ENCODE measurements at regions not wholly inside any gene's neighbourhood (a gene's known extent, or its start where the extent isn't known, plus 50 kb on each side); places are given as distances from the start of the nearest gene placed in this dataset.

GRCh38 chr12:113658006-113658655, 186.5 kb upstream of the LHX5 start:
- TF ChIP-seq CTCF (IDR thresholded peaks at IDR 0.05): no peak
- no peak overlapping the region for H3K4me3 ChIP-seq
- no peak for DNase-seq (ENCODE audit: low spot score)
- H3K27ac ChIP-seq: no peak overlapping the region

DNA sequence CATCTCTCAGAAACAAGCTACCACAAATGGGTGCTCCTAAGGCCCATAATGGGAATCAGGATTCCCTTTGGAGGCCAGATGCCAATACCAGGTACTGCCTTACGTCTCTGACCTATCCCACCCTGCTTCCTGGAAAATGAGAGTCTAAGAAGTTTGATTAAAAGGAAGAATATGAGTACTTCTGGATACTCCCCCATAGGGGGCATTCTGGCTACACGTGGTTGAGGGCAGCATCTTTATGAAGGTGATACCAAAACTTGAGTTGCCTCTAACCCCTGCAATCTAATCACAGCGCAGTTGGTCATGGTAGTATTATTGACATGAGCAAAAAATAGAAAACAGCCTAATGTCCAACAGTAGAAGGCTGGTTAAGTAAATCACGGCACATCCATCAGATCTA, 184.2 kb upstream of the LHX5 start:
- no peak for DNase-seq (ENCODE audit: low spot score)
- no peak for TF ChIP-seq CTCF (IDR thresholded peaks at IDR 0.05)
- H3K4me3 ChIP-seq: no peak overlapping the region
- H3K27ac ChIP-seq: no peak overlapping the region

- Histone ChIP-seq H3K27ac (no peak overlapping the region), H3K4me3 (no peak overlapping the region)
- no peak for DNase-seq (ENCODE audit: low spot score)
- TF ChIP-seq CTCF (IDR thresholded peaks at IDR 0.05): no peak
These were observed 183.8 kb upstream of the LHX5 start for GRCh38 chr12:113655479-113655878.

DNA sequence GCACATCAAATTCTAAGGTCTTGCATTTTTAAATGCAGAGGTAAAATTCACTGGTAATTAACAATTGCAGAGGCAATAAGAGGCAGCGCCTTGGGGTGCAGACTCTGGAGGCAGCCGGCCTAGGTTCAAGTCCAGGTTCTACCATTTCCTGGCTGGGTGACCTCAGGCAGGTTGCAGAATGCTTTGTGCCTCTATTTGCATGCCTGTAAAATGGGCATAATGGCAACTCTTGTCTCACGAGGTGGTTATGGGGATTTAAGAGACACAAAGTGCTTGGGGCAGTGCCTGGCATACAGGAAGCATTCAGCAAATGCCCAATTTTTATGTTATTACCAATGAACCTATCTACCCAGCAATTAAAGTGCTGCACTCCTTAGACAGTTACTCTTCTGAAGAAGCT, 180.0 kb upstream of the LHX5 start:
- DNase-seq (ENCODE audit: low spot score): no peak
- Histone ChIP-seq H3K27ac (no peak overlapping the region), H3K4me3 (no peak overlapping the region)
- no peak for TF ChIP-seq CTCF (IDR thresholded peaks at IDR 0.05)

GRCh38 chr12:113650476-113650875, 178.8 kb upstream of the LHX5 start:
- no peak for DNase-seq (ENCODE audit: low spot score)
- Histone ChIP-seq H3K27ac (no peak overlapping the region), H3K4me3 (no peak overlapping the region)
- TF ChIP-seq CTCF (IDR thresholded peaks at IDR 0.05): no peak

DNA sequence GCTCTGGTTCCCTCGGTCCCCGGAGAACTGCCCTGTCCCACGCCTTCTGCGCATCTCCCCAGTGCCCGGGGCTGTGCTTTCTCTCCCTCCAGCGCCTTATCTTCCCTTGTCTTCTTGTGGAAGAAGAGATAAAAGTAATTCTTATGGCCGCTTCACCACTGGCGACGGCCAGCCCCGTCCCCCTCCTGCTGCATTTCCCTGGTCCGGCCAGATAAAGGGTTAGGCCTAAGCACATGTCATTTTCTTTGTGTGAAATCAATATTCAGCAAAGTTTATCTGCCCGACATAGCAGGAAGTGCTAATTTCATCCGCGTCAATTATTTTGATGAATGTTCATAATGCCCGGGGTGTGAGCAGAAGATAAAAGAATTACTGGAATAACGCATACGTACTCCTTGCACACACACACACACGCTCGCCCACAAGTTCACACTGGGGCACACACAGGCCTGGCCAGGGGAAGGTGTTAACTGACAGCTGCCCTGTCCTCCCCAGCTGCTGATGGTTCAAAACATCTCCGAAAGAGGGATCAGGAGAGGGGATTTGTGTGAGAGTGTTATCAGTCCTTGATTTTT, 177.7 kb upstream of the LHX5 start:
- no peak overlapping the region for H3K4me3 ChIP-seq
- H3K27ac ChIP-seq: no peak overlapping the region
- TF ChIP-seq CTCF (IDR thresholded peaks at IDR 0.05): no peak
- DNase-seq (ENCODE audit: low spot score): no peak

- Histone ChIP-seq H3K27ac (no peak overlapping the region), H3K4me3 (no peak overlapping the region)
- TF ChIP-seq CTCF (IDR thresholded peaks at IDR 0.05): no peak
- DNase-seq (ENCODE audit: low spot score): no peak
These were observed 175.4 kb upstream of the LHX5 start for GRCh38 chr12:113647048-113647447.

Data from coronary artery (tissue), 2 donors.